Mesothelial cell of epicardium (in vitro differentiated cells): ENCODE measurements at regions not wholly inside any gene's neighbourhood (a gene's known extent, or its start where the extent isn't known, plus 50 kb on each side); places are given as distances from the start of the nearest gene placed in this dataset.

Experiments used
- DNase-seq, 2 experiments: peaks; one replicate each; pipeline ENCODE4 v3.0.0; 2021; ENCODE audit warnings: low spot score in 2 of 2; ENCODE audit not compliant: unreplicated experiment in 2 of 2
- H3K27ac Mint-ChIP-seq: 2 replicates; pipeline ENCODE4 v1.8.0; 2021; ENCODE audit warnings: mixed read lengths
- H3K27me3 Mint-ChIP-seq: 2 replicates; pipeline ENCODE4 v1.8.0; 2021; ENCODE audit warnings: low read depth, mixed read lengths
- H3K36me3 Mint-ChIP-seq: 2 replicates; pipeline ENCODE4 v1.8.0; 2021; ENCODE audit warnings: mixed read lengths
- H3K4me1 Mint-ChIP-seq: 2 replicates; pipeline ENCODE4 v1.8.0; 2021; ENCODE audit warnings: mixed read lengths
- H3K4me3 Mint-ChIP-seq: 2 replicates; pipeline ENCODE4 v1.8.0; 2021; ENCODE audit warnings: mild to moderate bottlenecking, moderate library complexity, mixed read lengths
- H3K9me3 Mint-ChIP-seq: 2 replicates; pipeline ENCODE4 v1.8.0; 2021; ENCODE audit warnings: mixed read lengths
- TF ChIP-seq, protein P1 (sequence below): fragments of 200-600 bp; sonication (generic); IDR thresholded peaks from one replicate; pipeline ENCODE4 v1.5.0; 2021; ENCODE audit warnings: antibody characterized with exemption; ENCODE audit not compliant: unreplicated experiment

DNA sequence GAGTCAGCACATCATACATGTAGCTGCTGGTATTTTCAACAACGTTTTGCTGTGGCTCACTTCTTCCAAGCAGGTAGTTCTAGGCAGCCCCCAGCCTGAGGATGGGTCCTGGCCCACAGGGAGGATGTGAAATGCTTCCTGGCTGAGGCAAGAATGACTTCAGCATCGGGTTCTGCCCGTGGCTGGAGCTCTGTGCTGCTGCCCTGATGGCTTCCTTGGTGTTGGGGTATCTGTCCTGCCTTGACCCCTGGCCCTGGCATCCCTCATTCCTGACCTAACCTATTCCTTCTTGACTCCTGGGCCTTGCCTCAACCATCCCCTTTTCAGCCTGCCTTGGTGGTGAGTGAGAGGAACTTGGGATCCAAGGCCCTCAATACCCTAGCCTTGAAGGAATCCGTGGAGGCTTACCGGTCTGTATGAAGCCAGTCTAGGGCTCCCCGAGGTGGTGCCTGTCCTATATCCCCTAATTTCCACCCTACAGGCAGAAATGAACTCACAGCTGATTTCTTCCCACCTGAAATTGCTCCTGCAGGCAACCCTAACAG, 300.6 kb downstream of the TLE3 start:
- Mint-ChIP-seq H3K27me3 (peaks cover 3% of the 10 kb centered on the region), H3K36me3 (no peaks in the 10 kb centered on the region), H3K4me1 (peaks cover 20% of the 10 kb centered on the region), H3K27ac (no peak overlapping the region), H3K4me3 (no peak overlapping the region), H3K9me3 (no peaks in the 10 kb centered on the region)
- DNase-seq, result peak in 1 of 2 experiments; percentile 33
- TF ChIP-seq, protein P1, sequence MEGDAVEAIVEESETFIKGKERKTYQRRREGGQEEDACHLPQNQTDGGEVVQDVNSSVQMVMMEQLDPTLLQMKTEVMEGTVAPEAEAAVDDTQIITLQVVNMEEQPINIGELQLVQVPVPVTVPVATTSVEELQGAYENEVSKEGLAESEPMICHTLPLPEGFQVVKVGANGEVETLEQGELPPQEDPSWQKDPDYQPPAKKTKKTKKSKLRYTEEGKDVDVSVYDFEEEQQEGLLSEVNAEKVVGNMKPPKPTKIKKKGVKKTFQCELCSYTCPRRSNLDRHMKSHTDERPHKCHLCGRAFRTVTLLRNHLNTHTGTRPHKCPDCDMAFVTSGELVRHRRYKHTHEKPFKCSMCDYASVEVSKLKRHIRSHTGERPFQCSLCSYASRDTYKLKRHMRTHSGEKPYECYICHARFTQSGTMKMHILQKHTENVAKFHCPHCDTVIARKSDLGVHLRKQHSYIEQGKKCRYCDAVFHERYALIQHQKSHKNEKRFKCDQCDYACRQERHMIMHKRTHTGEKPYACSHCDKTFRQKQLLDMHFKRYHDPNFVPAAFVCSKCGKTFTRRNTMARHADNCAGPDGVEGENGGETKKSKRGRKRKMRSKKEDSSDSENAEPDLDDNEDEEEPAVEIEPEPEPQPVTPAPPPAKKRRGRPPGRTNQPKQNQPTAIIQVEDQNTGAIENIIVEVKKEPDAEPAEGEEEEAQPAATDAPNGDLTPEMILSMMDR, result no peak

DNA sequence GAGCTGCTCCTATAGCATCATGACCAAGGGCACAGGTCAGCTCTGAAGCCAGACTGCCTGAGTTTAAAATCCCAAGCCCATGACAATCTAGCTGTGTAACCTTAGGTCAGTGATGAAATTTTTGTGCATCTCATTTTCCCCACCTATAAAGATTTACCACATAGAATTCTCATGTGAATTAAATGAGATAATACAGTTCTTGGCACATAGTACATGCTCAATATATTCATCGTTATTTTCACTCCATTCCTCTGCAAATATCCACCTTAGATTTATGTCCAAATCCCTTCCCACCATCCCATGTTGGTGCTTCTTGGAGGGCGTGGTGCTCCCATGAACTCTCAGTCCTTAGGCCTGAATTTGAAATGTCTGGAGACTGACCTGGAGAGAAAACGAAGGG, 300.1 kb downstream of the TLE3 start:
- DNase-seq, result no peak
- Mint-ChIP-seq H3K27me3 (peaks cover 3% of the 10 kb centered on the region), H3K27ac (no peak overlapping the region), H3K4me3 (no peak overlapping the region), H3K36me3 (no peaks in the 10 kb centered on the region), H3K9me3 (no peaks in the 10 kb centered on the region), H3K4me1 (peaks cover 20% of the 10 kb centered on the region)
- TF ChIP-seq, protein P1, result no peak

DNA sequence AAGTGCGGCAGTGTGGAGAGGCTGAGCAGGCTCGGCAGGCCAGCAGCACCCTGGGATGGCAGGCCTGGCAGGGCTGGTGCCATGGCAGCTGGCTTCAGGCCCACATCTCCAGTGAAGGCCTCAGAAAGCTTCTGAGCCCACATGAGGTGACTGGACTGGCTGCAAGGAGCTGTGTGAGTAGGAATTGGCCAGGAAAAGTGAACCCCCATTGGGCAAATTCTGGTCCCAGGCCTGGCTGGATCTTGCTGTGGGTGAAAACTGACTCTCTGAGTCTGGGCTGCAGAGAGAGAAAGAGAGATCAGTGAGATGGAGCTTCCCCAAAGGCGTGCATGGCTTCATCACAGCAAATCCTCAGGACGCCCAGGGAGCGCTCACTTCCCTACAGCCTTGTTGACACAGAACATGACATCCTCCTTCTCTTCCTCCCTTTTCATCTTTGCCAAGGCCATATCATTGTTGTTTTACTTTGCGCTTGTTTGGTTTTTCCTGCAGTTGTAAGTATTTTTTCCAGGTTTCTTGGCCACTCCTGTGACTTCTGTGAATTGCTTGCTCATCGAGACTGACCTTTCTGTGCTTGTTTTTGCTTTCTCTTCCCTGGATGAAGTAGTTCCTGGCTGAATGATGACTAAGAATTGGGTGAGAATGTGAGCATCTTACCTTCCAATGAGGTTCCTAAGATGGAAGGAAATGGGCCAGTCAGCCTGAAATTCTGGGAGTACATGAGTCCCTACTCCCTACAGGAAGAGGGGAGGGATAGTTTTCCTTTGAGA, 299.1 kb downstream of the TLE3 start:
- TF ChIP-seq, protein P1, result no peak
- no peak for DNase-seq
- H3K27ac Mint-ChIP-seq, result no peak overlapping the region
- no peak overlapping the region for H3K4me3 Mint-ChIP-seq
- H3K9me3 Mint-ChIP-seq, result no peaks in the 10 kb centered on the region
- H3K27me3 Mint-ChIP-seq, result peaks cover 3% of the 10 kb centered on the region
- peaks cover 16% of the 10 kb centered on the region for H3K4me1 Mint-ChIP-seq
- no peaks in the 10 kb centered on the region for H3K36me3 Mint-ChIP-seq

DNA sequence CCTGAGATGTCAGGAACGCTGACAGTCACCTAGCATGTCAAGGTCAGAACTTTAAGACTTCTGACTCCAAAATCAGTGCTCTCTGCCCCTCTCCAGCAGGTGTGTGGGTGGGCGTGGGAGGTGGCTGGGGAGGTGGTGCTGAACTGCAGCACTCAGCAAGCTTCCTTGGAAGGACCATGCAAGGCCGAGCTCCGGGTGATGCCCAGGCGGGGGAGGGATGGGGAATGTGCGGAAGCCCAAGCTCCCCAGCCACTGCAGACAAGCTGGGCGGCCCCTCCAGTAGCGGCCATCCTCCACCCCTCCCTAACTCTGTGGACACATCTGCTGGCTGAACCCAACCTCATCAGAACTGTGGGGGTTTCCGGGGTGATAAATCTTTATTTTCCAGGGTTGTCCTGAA, 296.6 kb downstream of the TLE3 start:
- TF ChIP-seq, protein P1, result no peak
- no peaks in the 10 kb centered on the region for H3K4me1 Mint-ChIP-seq
- no peak for DNase-seq
- H3K27me3 Mint-ChIP-seq, result peaks cover 6% of the 10 kb centered on the region
- no peak overlapping the region for H3K4me3 Mint-ChIP-seq
- H3K9me3 Mint-ChIP-seq, result no peaks in the 10 kb centered on the region
- no peaks in the 10 kb centered on the region for H3K36me3 Mint-ChIP-seq
- H3K27ac Mint-ChIP-seq, result no peak overlapping the region

DNA sequence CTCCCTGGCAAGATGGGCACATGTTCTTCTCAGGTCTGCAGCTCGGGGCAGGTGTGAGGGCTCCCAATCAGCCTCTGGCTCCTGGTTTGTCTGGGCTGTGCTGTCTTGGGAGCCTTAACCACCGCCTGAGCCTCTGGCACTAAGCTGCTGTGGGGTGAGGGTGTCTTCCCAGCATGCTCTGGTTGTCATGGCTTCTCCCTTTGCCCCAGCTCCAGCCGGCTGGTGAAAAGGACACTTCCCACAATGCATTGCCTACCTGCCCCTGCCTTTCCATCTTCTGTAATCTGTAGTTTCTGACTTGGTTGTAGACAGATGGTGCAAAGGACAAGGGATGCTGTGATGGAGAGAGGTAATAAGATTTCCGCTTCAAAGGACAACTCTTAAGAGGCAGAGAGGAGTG, 295.3 kb downstream of the TLE3 start:
- TF ChIP-seq, protein P1, result no peak
- Mint-ChIP-seq H3K4me3 (no peak overlapping the region), H3K27me3 (peaks cover 12% of the 10 kb centered on the region), H3K4me1 (no peaks in the 10 kb centered on the region), H3K9me3 (no peaks in the 10 kb centered on the region), H3K27ac (no peak overlapping the region), H3K36me3 (no peaks in the 10 kb centered on the region)
- no peak for DNase-seq
